ENCODE measurements at regions not wholly inside any gene's neighbourhood (a gene's known extent, or its start where the extent isn't known, plus 50 kb on each side); places are given as distances from the start of the nearest gene placed in this dataset.
A peak's percentile ranks its signal among the peaks of the same experiment; 100 is the strongest.
"Not testable (repeated sequence)": the region's sequence is repeated elsewhere in the genome, so short reads cannot be mapped to it uniquely, and the experiment has no call there.

DNA sequence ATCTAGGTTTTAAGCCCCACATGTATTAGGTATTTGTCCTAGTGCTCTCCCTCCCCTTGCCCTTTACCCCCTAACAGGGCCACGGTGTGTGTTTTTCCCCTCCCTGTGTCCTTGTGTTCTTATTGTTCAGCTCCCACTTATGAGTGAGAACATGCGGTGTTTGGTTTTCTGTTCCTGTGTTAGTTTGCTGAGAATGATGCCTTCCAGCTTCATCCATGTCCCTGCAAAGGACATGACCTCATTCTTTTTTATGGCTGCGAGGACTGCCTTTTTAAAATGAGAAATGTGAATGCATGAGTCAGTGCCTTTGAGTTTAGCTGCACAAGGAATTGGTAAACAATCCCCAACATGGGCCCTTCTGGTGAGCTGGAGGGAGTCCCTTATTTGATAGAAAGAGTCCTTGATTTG, 88.4 kb upstream of the EIF5 start (continued):
- TF ChIP-seq PAXIP1 (CRISPR knock-in tag; conservative IDR thresholded peaks at IDR 0.05) = peak; percentile 41; the same call in 1 of the 2 replicates
- TF ChIP-seq, protein P1, sequence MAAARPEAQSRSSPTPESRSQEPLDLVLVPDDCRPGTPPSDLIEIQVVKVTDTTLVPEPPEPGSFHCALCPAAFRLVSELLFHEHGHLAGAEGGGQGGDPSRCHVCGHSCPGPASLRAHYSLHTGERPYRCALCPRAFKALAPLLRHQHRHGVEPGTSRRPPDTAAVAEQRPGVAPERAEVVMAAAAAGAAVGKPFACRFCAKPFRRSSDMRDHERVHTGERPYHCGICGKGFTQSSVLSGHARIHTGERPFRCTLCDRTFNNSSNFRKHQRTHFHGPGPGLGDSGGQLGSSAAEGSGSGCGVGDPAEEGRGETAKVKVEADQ (CRISPR knock-in tag; IDR thresholded peaks at IDR 0.05; ENCODE audit: borderline replicate concordance) = 0 out of 2 replicates have a peak, but pooled peaks have one; percentile 51
- TF ChIP-seq HNF4G (IDR thresholded peaks at IDR 0.05; ENCODE audit: borderline replicate concordance, low read depth, low read length) = peak; percentile 57; the same call in 1 of the 2 replicates
- TF ChIP-seq HNF4G (CRISPR knock-in tag; IDR thresholded peaks at IDR 0.05; ENCODE audit: borderline replicate concordance, low read depth) = peak; percentile 71; the same call in 1 of the 2 replicates
- peak; percentile 35; the same call in 1 of the 2 replicates for TF ChIP-seq ZNF644 (CRISPR knock-in tag; IDR thresholded peaks at IDR 0.05; ENCODE audit: low read depth)
- TF ChIP-seq ESRRA (CRISPR knock-in tag; IDR thresholded peaks at IDR 0.05; ENCODE audit: low read depth) = peak; percentile 92
- TF ChIP-seq PHF21A (CRISPR knock-in tag; IDR thresholded peaks at IDR 0.05) = 0 out of 2 replicates have a peak, but pooled peaks have one; percentile 26
- 0 out of 2 replicates have a peak, but pooled peaks have one; percentile 43 for TF ChIP-seq JUN (CRISPR knock-in tag; IDR thresholded peaks at IDR 0.05)
- peak; percentile 37; the same call in 1 of the 2 replicates for TF ChIP-seq HOXA3 (CRISPR knock-in tag; IDR thresholded peaks at IDR 0.05)
- TF ChIP-seq SOX13 (IDR thresholded peaks at IDR 0.05); ATF7 (CRISPR knock-in tag; IDR thresholded peaks at IDR 0.05): not testable (repeated sequence)
- peak in 1 of 2 experiments; percentile 95; a peak in 2 of 4 replicates for TF ChIP-seq SOX13 (CRISPR knock-in tag; conservative IDR thresholded peaks at IDR 0.05 in 1 of 2, IDR thresholded peaks at IDR 0.05 in 1 of 2)
- TF ChIP-seq, protein P2, sequence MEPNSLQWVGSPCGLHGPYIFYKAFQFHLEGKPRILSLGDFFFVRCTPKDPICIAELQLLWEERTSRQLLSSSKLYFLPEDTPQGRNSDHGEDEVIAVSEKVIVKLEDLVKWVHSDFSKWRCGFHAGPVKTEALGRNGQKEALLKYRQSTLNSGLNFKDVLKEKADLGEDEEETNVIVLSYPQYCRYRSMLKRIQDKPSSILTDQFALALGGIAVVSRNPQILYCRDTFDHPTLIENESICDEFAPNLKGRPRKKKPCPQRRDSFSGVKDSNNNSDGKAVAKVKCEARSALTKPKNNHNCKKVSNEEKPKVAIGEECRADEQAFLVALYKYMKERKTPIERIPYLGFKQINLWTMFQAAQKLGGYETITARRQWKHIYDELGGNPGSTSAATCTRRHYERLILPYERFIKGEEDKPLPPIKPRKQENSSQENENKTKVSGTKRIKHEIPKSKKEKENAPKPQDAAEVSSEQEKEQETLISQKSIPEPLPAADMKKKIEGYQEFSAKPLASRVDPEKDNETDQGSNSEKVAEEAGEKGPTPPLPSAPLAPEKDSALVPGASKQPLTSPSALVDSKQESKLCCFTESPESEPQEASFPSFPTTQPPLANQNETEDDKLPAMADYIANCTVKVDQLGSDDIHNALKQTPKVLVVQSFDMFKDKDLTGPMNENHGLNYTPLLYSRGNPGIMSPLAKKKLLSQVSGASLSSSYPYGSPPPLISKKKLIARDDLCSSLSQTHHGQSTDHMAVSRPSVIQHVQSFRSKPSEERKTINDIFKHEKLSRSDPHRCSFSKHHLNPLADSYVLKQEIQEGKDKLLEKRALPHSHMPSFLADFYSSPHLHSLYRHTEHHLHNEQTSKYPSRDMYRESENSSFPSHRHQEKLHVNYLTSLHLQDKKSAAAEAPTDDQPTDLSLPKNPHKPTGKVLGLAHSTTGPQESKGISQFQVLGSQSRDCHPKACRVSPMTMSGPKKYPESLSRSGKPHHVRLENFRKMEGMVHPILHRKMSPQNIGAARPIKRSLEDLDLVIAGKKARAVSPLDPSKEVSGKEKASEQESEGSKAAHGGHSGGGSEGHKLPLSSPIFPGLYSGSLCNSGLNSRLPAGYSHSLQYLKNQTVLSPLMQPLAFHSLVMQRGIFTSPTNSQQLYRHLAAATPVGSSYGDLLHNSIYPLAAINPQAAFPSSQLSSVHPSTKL (CRISPR knock-in tag; IDR thresholded peaks at IDR 0.05) = peak; percentile 63; the same call in 1 of the 2 replicates
- TF ChIP-seq NR2F1 (CRISPR knock-in tag; IDR thresholded peaks at IDR 0.05) = peak; percentile 25 to 42; a peak in 2 of 4 replicates
- peak; percentile 85 for TF ChIP-seq ATF7 (IDR thresholded peaks at IDR 0.05)
- TF ChIP-seq, protein P3, sequence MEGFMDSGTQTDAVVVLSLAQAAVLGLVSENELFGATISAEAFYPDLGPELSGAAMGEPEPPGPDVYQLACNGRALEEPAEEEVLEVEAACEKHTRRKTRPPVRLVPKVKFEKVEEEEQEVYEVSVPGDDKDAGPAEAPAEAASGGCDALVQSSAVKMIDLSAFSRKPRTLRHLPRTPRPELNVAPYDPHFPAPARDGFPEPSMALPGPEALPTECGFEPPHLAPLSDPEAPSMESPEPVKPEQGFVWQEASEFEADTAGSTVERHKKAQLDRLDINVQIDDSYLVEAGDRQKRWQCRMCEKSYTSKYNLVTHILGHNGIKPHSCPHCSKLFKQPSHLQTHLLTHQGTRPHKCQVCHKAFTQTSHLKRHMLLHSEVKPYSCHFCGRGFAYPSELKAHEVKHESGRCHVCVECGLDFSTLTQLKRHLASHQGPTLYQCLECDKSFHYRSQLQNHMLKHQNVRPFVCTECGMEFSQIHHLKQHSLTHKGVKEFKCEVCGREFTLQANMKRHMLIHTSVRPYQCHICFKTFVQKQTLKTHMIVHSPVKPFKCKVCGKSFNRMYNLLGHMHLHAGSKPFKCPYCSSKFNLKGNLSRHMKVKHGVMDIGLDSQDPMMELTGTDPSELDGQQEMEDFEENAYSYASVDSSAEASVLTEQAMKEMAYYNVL (CRISPR knock-in tag; IDR thresholded peaks at IDR 0.05; ENCODE audit: borderline replicate concordance) = peak; percentile 27; the same call in 1 of the 2 replicates
- peak; percentile 34; the same call in 1 of the 2 replicates for TF ChIP-seq NR2C2 (CRISPR knock-in tag; IDR thresholded peaks at IDR 0.05; ENCODE audit: borderline replicate concordance)
- TF ChIP-seq ELF3 (CRISPR knock-in tag; IDR thresholded peaks at IDR 0.05) = 0 out of 2 replicates have a peak, but pooled peaks have one; percentile 21
- TF ChIP-seq RXRA (CRISPR knock-in tag; IDR thresholded peaks at IDR 0.05) = peak; percentile 16; the same call in 1 of the 2 replicates

Data from HepG2 (cell line).